SK-N-SH (cell line): ENCODE measurements at regions not wholly inside any gene's neighbourhood (a gene's known extent, or its start where the extent isn't known, plus 50 kb on each side); places are given as distances from the start of the nearest gene placed in this dataset.

ENCODE experiments used
- CTCF ChIA-PET: fragments of 300-600, 350-600 bp; formaldehyde crosslinking; extraction: SDS; loops from one replicate; lab custom pipeline; 2021; lab: Yijun Ruan, JAX
- POLR2A ChIA-PET: fragments of 350-600 bp; sonication (Branson Sonifier 250); formaldehyde crosslinking; extraction: SDS; loops from one replicate; lab custom pipeline; 2020; ENCODE audit warnings: antibody characterized with exemption, inconsistent platforms; lab: Yijun Ruan, JAX
- DNase-seq: peaks from one replicate; pipeline ENCODE4 v3.0.0; 2012
- H2AFZ ChIP-seq: fragments of 200-600 bp; sonication (generic); 2 replicates; pipeline ENCODE4 v1.8.1; 2016; ENCODE audit warnings: antibody characterized with exemption, mild to moderate bottlenecking, low read depth
- H3F3A ChIP-seq: fragments of 200-600 bp; sonication (generic); replicated peaks from 2 replicates; pipeline ENCODE3; 2016; ENCODE audit warnings: antibody characterized with exemption, mild to moderate bottlenecking; ENCODE audit not compliant: insufficient read depth
- H3K27ac ChIP-seq, 2 experiments: fragments of 200-500 bp in 1 of 2; fragments of 200-600 bp in 1 of 2; sonication (Bioruptor generic) in 1 of 2; sonication (generic), shearing (Covaris generic) in 1 of 2; 2 replicates each; pipeline versions ENCODE4 v1.5.1 to v1.6.1; 2014 to 2016; ENCODE audit warnings: low read depth in 2 of 2, inconsistent platforms in 1 of 2, low read length in 1 of 2, mild to moderate bottlenecking in 1 of 2, mixed read lengths in 1 of 2
- H3K27me3 ChIP-seq: fragments of 200-600 bp; sonication (generic), shearing (Covaris generic); 2 replicates; pipeline ENCODE4 v1.6.1; 2016; ENCODE audit warnings: mixed run types; ENCODE audit not compliant: insufficient read depth
- H3K36me3 ChIP-seq, 2 experiments: fragments of 200-500 bp in 1 of 2; fragments of 200-600 bp in 1 of 2; sonication (Bioruptor generic) in 1 of 2; sonication (generic) in 1 of 2; replicated peaks in 1 of 2; 2 replicates each; pipeline versions ENCODE3 to v1.5.1; 2014 to 2016; ENCODE audit warnings: low read length in 1 of 2, mild to moderate bottlenecking in 1 of 2; ENCODE audit not compliant: insufficient read depth in 2 of 2, control insufficient read depth in 1 of 2
- H3K4me1 ChIP-seq, 2 experiments: fragments of 200-500 bp in 1 of 2; fragments of 200-600 bp in 1 of 2; sonication (Bioruptor generic) in 1 of 2; sonication (generic), shearing (Covaris generic) in 1 of 2; 2 replicates each; pipeline versions ENCODE4 v1.5.1 to v1.6.1; 2014 to 2016; ENCODE audit warnings: low read depth in 1 of 2, low read length in 1 of 2, mixed run types in 1 of 2; ENCODE audit not compliant: insufficient read depth in 2 of 2, control insufficient read depth in 1 of 2
- H3K4me2 ChIP-seq: fragments of 200-600 bp; sonication (generic), shearing (Covaris generic); 2 replicates; pipeline ENCODE4 v1.6.1; 2017; ENCODE audit warnings: mixed run types
- H3K4me3 ChIP-seq, 2 experiments: fragments of 200-500 bp in 1 of 2; fragments of 200-600 bp in 1 of 2; sonication (Bioruptor generic) in 1 of 2; sonication (generic), shearing (Covaris generic) in 1 of 2; 2 replicates each; pipeline versions ENCODE4 v1.5.1 to v1.8.1; 2014 to 2016; ENCODE audit warnings: low read depth in 2 of 2, inconsistent platforms in 1 of 2, low read length in 1 of 2, mild to moderate bottlenecking in 1 of 2, mixed read lengths in 1 of 2, moderate library complexity in 1 of 2
- H3K79me2 ChIP-seq: fragments of 200-600 bp; sonication (generic); 2 replicates; pipeline ENCODE4 v1.8.1; 2017; ENCODE audit warnings: mild to moderate bottlenecking; ENCODE audit not compliant: insufficient read depth
- H3K9ac ChIP-seq: fragments of 200-600 bp; sonication (generic); 2 replicates; pipeline ENCODE4 v1.6.1; 2017; ENCODE audit warnings: mixed run types
- H3K9me2 ChIP-seq: fragments of 200-600 bp; sonication (generic); 2 replicates; pipeline ENCODE4 v1.6.1; 2017; ENCODE audit warnings: mixed run types
- H3K9me3 ChIP-seq: fragments of 200-600 bp; sonication (generic); 2 replicates; pipeline ENCODE4 v1.6.1; 2017; ENCODE audit warnings: mixed run types, mild to moderate bottlenecking, moderate library complexity
- H4K20me1 ChIP-seq: fragments of 200-600 bp; sonication (generic); 2 replicates; pipeline ENCODE4 v1.6.1; 2017; ENCODE audit warnings: mild to moderate bottlenecking, mixed run types; ENCODE audit not compliant: insufficient read depth
- CHD2 ChIP-seq: fragments of 150-350 bp; IDR thresholded peaks from 2 replicates; pipeline ENCODE4 v1.6.1; 2018; ENCODE audit warnings: low read length; ENCODE audit not compliant: partially characterized antibody
- EP300 ChIP-seq, 2 experiments: IDR thresholded peaks; 2 replicates each; pipeline versions ENCODE4 v1.4.0 to v1.6.1; 2012; ENCODE audit warnings: borderline replicate concordance in 1 of 2, low read depth in 1 of 2, low read length in 1 of 2
- EZH2phosphoT487 ChIP-seq: fragments of 200-600 bp; sonication (generic); IDR thresholded peaks from 2 replicates; pipeline ENCODE4 v1.6.1; 2017; ENCODE audit warnings: low read depth, mixed run types, mild to moderate bottlenecking, antibody characterized with exemption, moderate library complexity, borderline replicate concordance
- FOSL2 ChIP-seq: IDR thresholded peaks from 2 replicates; pipeline ENCODE4 v1.4.0; 2012; ENCODE audit warnings: low read depth, mild to moderate bottlenecking, moderate library complexity, borderline replicate concordance
- GABPA ChIP-seq: IDR thresholded peaks from 2 replicates; pipeline ENCODE4 v1.4.0; 2012; ENCODE audit warnings: low read depth, mild to moderate bottlenecking
- GATA2 ChIP-seq: sonication (generic); formaldehyde crosslinking; IDR thresholded peaks from 2 replicates; pipeline ENCODE4 v1.5.0; 2020; ENCODE audit warnings: mild to moderate bottlenecking, missing genetic modification reagents
- JUND ChIP-seq: IDR thresholded peaks from 2 replicates; pipeline ENCODE4 v1.4.0; 2012
- MEF2A ChIP-seq: IDR thresholded peaks from 2 replicates; pipeline ENCODE4 v1.4.0; 2012; ENCODE audit warnings: low read depth, borderline replicate concordance
- MXI1 ChIP-seq: IDR thresholded peaks from 2 replicates; pipeline ENCODE4 v1.6.1; 2012; ENCODE audit warnings: mild to moderate bottlenecking, low read depth, low read length, improper control_type of control experiment
- NFIC ChIP-seq: IDR thresholded peaks from 2 replicates; pipeline ENCODE4 v1.4.0; 2012; ENCODE audit warnings: borderline replicate concordance
- NRF1 ChIP-seq: IDR thresholded peaks from 2 replicates; pipeline ENCODE4 v1.6.1; 2012; ENCODE audit warnings: low read depth, mild to moderate bottlenecking, low read length
- POLR2AphosphoS5 ChIP-seq: IDR thresholded peaks from 2 replicates; pipeline ENCODE4 v1.6.1; 2012; ENCODE audit warnings: low read depth, low read length
- RAD21 ChIP-seq: IDR thresholded peaks from 2 replicates; pipeline ENCODE4 v1.6.1; 2012; ENCODE audit warnings: mild to moderate bottlenecking, low read length
- RFX5 ChIP-seq: IDR thresholded peaks from 2 replicates; pipeline ENCODE4 v1.6.1; 2012; ENCODE audit warnings: mild to moderate bottlenecking, improper control_type of control experiment, low read length
- TAF1 ChIP-seq: IDR thresholded peaks from 2 replicates; pipeline ENCODE4 v1.6.1; 2012; ENCODE audit warnings: low read depth, mild to moderate bottlenecking, low read length, moderate library complexity, borderline replicate concordance
- TCF12 ChIP-seq: IDR thresholded peaks from 2 replicates; pipeline ENCODE4 v1.4.0; 2012
- TEAD4 ChIP-seq: IDR thresholded peaks from 2 replicates; pipeline ENCODE4 v1.4.0; 2012; ENCODE audit warnings: mild to moderate bottlenecking, borderline replicate concordance; ENCODE audit not compliant: insufficient read depth
- USF1 ChIP-seq: IDR thresholded peaks from 2 replicates; pipeline ENCODE4 v1.4.0; 2012; ENCODE audit warnings: low read depth, borderline replicate concordance
- ZBTB33 ChIP-seq: IDR thresholded peaks from 2 replicates; pipeline ENCODE4 v1.4.0; 2012; ENCODE audit warnings: low read depth, borderline replicate concordance
- WGBS: methylation state at CpG from one replicate; pipeline ENCODE4 v1.1.6; 2017; ENCODE audit warnings: low lambda C conversion rate; 5-methylcytosine and 5-hydroxymethylcytosine counted together
- TF ChIP-seq, protein P1 (sequence below): IDR thresholded peaks from 2 replicates; pipeline ENCODE4 v1.4.0; 2012; ENCODE audit warnings: low read depth
- TF ChIP-seq, protein P2 (sequence below): IDR thresholded peaks from 2 replicates; pipeline ENCODE4; 2012

GRCh38 chr5:167352801-167353200 lies 938.6 kb upstream of the WWC1 start:
- DNase-seq, result peak; percentile 32
- POLR2A ChIA-PET, result no interaction called here
- H4K20me1 ChIP-seq, result no peaks in the 10 kb centered on the region

DNA sequence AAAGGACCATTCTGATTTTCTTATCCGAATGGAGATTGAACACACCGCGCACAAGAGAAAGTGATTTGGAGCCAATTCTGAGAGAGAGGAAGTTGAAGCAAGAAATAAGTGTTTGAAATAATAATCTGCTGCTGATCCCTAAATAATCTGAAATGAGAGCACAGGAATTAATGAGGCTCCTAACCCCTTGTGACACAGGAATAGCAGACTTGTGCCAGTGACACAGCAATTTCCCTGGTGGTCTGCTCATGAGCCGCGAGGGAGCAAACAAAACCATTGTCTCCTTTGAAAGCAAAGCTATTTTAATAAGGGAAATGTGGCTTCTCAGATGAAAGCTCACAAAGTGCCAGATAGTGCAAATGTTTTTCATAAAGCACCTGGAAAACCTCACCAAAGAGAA lies 936.1 kb upstream of the WWC1 start:
- ChIA-PET CTCF (no interaction called here), POLR2A (no interaction called here)
- Histone ChIP-seq H4K20me1 (no peaks in the 10 kb centered on the region), H3K79me2 (no peaks in the 10 kb centered on the region), H3K9ac (no peak overlapping the region), H3K9me3 (no peaks in the 10 kb centered on the region), H3K27me3 (no peaks in the 10 kb centered on the region), H3K36me3 (no peaks in the 10 kb centered on the region), H3K4me2 (no peak overlapping the region), H3K9me2 (no peaks in the 10 kb centered on the region), H2AFZ (no peak overlapping the region), H3K4me1 (no peaks in the 10 kb centered on the region), H3K27ac (no peak overlapping the region), H3F3A (no peaks in the 10 kb centered on the region), H3K4me3 (no peak overlapping the region)
- DNase-seq, result no peak
- 88% methylated on average over 5 of the region's 5 CpGs for WGBS
- TF ChIP-seq EZH2phosphoT487, result no peak
- no peak for TF ChIP-seq TEAD4
- TF ChIP-seq, protein P1, sequence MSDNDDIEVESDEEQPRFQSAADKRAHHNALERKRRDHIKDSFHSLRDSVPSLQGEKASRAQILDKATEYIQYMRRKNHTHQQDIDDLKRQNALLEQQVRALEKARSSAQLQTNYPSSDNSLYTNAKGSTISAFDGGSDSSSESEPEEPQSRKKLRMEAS, result no peak
- TF ChIP-seq RAD21, result no peak
- TF ChIP-seq ZBTB33, result no peak
- TF ChIP-seq FOSL2, result no peak
- no peak for TF ChIP-seq USF1
- TF ChIP-seq GATA2, result no peak
- no peak for TF ChIP-seq GABPA

More at GRCh38 chr5:167352801-167353200, 938.6 kb upstream of the WWC1 start:
- 22% methylated on average over 10 of the region's 10 CpGs for WGBS
- Histone ChIP-seq H3K79me2 (no peaks in the 10 kb centered on the region), H3K36me3 (no peaks in the 10 kb centered on the region), H3K4me3 (no peak overlapping the region; a peak in 1 of 4 replicates), H3K9ac (no peak overlapping the region), H2AFZ (no peak overlapping the region), H3K4me2 (0 out of 2 replicates have a peak overlapping the region, but pooled peaks have one; percentile 19), H3K9me2 (no peaks in the 10 kb centered on the region), H3K27ac (no peak overlapping the region)
- TF ChIP-seq GATA2 (no peak), ZBTB33 (no peak), GABPA (no peak), MEF2A (no peak), TCF12 (no peak), JUND (no peak), POLR2AphosphoS5 (no peak), CHD2 (no peak), TAF1 (no peak), NFIC (no peak), NRF1 (no peak), EP300 (IDR thresholded peaks at IDR 0.05; ENCODE audit: borderline replicate concordance in 1 of 2, low read depth in 1 of 2, low read length in 1 of 2) (no peak), MXI1 (no peak), FOSL2 (no peak), RFX5 (no peak)
- TF ChIP-seq, protein P2, sequence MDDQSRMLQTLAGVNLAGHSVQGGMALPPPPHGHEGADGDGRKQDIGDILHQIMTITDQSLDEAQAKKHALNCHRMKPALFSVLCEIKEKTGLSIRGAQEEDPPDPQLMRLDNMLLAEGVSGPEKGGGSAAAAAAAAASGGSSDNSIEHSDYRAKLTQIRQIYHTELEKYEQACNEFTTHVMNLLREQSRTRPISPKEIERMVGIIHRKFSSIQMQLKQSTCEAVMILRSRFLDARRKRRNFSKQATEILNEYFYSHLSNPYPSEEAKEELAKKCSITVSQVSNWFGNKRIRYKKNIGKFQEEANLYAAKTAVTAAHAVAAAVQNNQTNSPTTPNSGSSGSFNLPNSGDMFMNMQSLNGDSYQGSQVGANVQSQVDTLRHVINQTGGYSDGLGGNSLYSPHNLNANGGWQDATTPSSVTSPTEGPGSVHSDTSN, result no peak
- TF ChIP-seq, all 33 proteins: peak for 0
- Histone ChIP-seq H3K9me3 (no peaks in the 10 kb centered on the region), H3K4me1 (no peaks in the 10 kb centered on the region), H3F3A (no peaks in the 10 kb centered on the region), H3K27me3 (no peaks in the 10 kb centered on the region)
- CTCF ChIA-PET, result no interaction called here
